ENCODE measurements at regions not wholly inside any gene's neighbourhood (a gene's known extent, or its start where the extent isn't known, plus 50 kb on each side); places are given as distances from the start of the nearest gene placed in this dataset.

GRCh38 chr7:54080525-54080924 lies 461.6 kb upstream of the VSTM2A start:
- Histone ChIP-seq H4K20me1 (ENCODE audit: insufficient read depth, low read length) (no peaks in the 10 kb centered on the region), H3K4me2 (ENCODE audit: low read depth, low read length) (no peak overlapping the region), H3K23ac (ENCODE audit: low read depth, low read length) (no peak overlapping the region), H3K36me3 (ENCODE audit: control insufficient read depth, insufficient read depth, low read length) (no peaks in the 10 kb centered on the region), H4K8ac (ENCODE audit: low read depth in 2 of 2, low read length in 2 of 2) (no peak overlapping the region), H3K79me1 (ENCODE audit: low read depth in 1 of 2, low read length in 2 of 2) (no peaks in the 10 kb centered on the region), H3K4me1 (ENCODE audit: control insufficient read depth, insufficient read depth, low read length) (no peaks in the 10 kb centered on the region), H3K27ac (ENCODE audit: insufficient read depth, low read length) (no peak overlapping the region), H2BK15ac (ENCODE audit: low read depth, low read length) (no peak overlapping the region), H3K4ac (ENCODE audit: low read depth, low read length) (no peak overlapping the region), H2AK9ac (replicated peaks; ENCODE audit: low read depth, low read length, poor library complexity) (no peak overlapping the region), H3K9me3 (ENCODE audit: control insufficient read depth, insufficient read depth, low read length) (peaks cover 15% of the 10 kb centered on the region), H3K14ac (replicated peaks; ENCODE audit: low read depth, low read length) (no peak overlapping the region), H3K18ac (ENCODE audit: low read depth, low read length) (no peak overlapping the region), H3K9me1 (ENCODE audit: insufficient read depth, low read length) (no peaks in the 10 kb centered on the region), H4K91ac (ENCODE audit: insufficient read depth, low read depth, low read length) (no peak overlapping the region), H3K56ac (ENCODE audit: extremely low read depth, insufficient read depth, low read length) (no peak overlapping the region), H3K4me3 (ENCODE audit: insufficient read depth, low read depth, low read length) (no peak overlapping the region), H4K5ac (ENCODE audit: low read depth, low read length) (no peak overlapping the region), H2AK5ac (ENCODE audit: low read depth, low read length) (no peak overlapping the region), H2BK20ac (ENCODE audit: low read depth, low read length) (no peak overlapping the region), H2AFZ (replicated peaks; ENCODE audit: low read length, poor library complexity) (no peak overlapping the region), H3K9ac (ENCODE audit: low read depth, low read length) (no peak overlapping the region), H2BK5ac (ENCODE audit: low read depth, low read length, poor library complexity, severe bottlenecking) (no peak overlapping the region), H3K27me3 (ENCODE audit: control insufficient read depth, insufficient read depth, low read length) (no peaks in the 10 kb centered on the region), H2BK120ac (ENCODE audit: low read depth, low read length) (no peak overlapping the region)
- dilution Hi-C loops (cut with HindIII; ENCODE audit: low sequenced_read_pairs, unreplicated experiment), result no loop called here
- POLR2A ChIA-PET (ENCODE audit: unreplicated experiment), result no interaction called here
- intact Hi-C loops (cut with micrococcal nuclease), result no loop called here
- WGBS, 2 experiments (ENCODE audit: extremely low coverage in 2 of 2, insufficient read length in 1 of 2), result no CpG with 5 or more reads among the region's 2 CpGs
- TF ChIP-seq CHD1 (IDR thresholded peaks at IDR 0.05; ENCODE audit: low read depth, low read length) (no peak), ELK1 (IDR thresholded peaks at IDR 0.05; ENCODE audit: borderline replicate concordance, low read depth, low read length) (no peak), USF2 (IDR thresholded peaks at IDR 0.05; ENCODE audit: low read depth, low read length) (no peak), BHLHE40 (IDR thresholded peaks at IDR 0.05; ENCODE audit: low read depth, low read length) (no peak), MAFK (IDR thresholded peaks at IDR 0.05; ENCODE audit: low read depth, low read length) (no peak), RAD21 (IDR thresholded peaks at IDR 0.05; ENCODE audit: low read length) (no peak), SMC3 (IDR thresholded peaks at IDR 0.05; ENCODE audit: low read depth, low read length) (no peak), CEBPB (IDR thresholded peaks at IDR 0.05; ENCODE audit: low read depth, low read length) (no peak)
- TF ChIP-seq, protein P1, sequence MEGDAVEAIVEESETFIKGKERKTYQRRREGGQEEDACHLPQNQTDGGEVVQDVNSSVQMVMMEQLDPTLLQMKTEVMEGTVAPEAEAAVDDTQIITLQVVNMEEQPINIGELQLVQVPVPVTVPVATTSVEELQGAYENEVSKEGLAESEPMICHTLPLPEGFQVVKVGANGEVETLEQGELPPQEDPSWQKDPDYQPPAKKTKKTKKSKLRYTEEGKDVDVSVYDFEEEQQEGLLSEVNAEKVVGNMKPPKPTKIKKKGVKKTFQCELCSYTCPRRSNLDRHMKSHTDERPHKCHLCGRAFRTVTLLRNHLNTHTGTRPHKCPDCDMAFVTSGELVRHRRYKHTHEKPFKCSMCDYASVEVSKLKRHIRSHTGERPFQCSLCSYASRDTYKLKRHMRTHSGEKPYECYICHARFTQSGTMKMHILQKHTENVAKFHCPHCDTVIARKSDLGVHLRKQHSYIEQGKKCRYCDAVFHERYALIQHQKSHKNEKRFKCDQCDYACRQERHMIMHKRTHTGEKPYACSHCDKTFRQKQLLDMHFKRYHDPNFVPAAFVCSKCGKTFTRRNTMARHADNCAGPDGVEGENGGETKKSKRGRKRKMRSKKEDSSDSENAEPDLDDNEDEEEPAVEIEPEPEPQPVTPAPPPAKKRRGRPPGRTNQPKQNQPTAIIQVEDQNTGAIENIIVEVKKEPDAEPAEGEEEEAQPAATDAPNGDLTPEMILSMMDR (conservative IDR thresholded peaks at IDR 0.05; ENCODE audit: low read depth, low read length), result no peak
- CTCF ChIA-PET, result no interaction called here
- ATAC-seq (ENCODE audit: low read depth), result no peak
- DNase-seq, result no peak
- no TSS peak for BruUV-seq (replicated peaks)
- in situ Hi-C loops (cut with MboI; ENCODE audit: low sequenced_read_pairs), result no loop called here
